NCI-H774 (cell line): ENCODE measurements at regions not wholly inside any gene's neighbourhood (a gene's known extent, or its start where the extent isn't known, plus 50 kb on each side); places are given as distances from the start of the nearest gene placed in this dataset.

Experiments used
- DNase-seq: peaks from one replicate; lab custom pipeline; 2025; lab: John Stamatoyannopoulos, UW

DNA sequence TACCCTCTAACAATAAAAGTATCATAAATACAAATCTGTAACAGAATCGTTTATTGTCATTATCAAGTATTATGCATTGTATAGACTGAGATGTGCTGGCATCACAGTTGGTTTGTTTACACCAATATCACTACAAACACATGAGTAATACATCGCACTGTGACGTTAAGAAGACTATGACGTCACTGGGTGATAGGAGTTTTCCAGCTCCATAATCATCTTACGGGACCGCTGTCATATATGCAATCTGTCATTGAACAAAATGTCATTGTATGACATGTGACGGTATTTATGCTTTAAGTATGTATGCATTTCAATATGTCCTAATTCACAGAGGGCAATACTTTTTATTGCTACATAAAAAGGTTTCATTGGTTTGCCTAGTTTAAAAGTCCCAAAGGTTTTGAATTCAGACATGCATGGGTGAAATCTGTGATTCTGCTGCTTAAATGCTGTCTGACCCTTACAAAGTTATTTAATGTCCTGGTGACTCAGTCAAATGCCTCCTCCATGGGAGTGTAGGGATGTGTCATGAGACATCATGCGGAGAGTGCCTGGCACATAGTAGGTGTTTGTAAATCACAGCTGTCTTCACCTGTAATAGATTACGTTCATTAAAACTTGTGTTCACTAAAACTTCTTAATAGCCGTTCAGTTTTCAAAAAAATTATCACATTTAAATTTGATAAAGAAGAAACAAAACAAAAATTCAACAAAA, 160.7 kb upstream of the PDE10A start:
- DNase-seq: no peak

DNA sequence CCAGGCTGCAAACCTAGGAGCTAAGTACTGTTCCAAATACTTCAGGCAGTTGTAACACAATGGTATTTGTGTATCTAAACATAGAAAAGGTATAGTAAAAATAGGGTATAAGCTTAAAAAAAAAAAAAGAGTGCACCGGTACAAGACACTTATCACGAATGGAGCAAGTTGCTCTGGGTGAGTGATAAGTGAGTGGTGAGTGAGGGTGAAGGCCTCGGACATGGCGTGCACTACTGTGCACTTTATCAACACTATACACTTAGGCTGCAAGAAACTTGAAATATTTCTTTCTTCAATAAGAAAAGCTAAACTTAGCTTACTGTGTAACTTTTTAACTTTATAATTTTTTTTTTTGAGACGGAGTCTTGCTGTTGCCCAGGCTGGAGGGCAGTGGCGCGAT, 159.5 kb upstream of the PDE10A start:
- no peak for DNase-seq

DNA sequence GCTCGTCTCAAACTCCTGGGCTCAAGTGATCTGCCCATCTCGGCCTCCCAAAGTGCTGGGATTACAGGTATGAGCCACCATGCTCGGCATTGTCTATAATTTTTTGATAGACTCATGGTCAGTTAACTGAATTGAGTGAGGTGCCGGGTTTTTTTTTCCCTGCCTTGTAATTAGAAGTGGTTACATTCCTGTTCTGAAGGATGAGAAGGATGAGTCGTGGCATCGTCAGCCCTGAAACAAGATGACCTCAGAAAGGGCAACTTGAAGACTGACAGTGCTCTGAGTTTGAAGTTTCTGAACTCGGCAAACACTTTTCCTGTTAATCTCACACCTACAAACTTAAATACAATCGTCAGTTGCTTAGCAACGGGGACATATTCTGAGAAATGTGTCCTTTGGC, 158.7 kb upstream of the PDE10A start:
- DNase-seq: no peak

DNA sequence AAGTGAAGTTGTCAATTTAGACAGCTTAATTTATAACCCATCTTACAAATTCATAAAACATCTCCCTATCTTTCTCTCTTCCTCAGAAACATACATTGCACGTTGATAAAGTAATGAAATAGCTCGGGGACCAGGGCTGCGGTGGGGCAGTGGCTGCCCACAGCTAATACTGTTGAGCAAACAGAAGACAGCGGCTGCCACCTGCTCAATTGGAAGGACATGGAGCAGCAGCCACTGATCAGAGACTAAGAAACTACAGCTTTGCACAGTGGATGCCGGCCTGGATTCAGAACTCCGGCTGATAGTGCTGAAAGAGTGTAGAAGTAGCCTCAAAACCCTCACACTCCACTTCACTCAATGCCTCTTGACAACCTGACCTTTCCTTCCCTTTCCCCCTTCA, 157.9 kb upstream of the PDE10A start:
- no peak for DNase-seq

DNA sequence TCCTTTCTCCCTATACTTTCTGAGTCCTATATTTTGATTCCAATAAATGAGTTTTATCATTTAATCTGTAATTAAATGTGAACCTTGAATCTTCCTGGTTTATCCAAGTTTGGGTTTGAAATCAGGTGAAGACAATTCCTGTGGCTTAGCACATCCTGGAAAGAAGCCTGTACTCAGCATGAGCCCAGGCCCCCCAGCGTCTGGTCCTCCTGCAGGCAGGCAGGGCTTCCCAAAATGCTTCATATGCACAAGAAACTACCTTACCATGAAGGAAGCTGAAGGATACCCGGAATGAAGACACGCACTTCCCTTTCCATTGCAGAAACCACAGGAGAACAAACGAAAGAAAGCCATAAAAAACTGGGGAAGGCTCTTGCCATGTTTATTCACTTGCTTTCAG, 157.4 kb upstream of the PDE10A start:
- no peak for DNase-seq

DNA sequence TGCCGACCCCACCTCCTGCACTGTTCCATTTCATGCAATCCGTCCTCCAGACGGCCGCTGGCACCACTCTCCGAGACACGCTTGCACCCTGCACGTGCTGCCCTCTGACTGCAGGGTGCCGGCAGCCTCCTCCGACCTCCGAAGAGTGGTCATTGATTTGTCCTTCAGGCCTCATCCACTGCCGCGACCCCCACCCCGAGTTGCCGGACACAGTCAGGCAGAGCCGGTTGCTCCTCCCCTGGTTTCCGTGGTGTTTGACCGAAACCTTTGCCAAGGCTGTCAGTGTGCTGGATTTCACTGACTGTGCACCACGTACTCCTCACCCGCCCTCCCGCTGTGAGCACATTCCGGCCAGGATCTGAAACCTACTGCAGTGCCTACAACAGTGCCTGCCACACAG, 156.4 kb upstream of the PDE10A start:
- no peak for DNase-seq

DNA sequence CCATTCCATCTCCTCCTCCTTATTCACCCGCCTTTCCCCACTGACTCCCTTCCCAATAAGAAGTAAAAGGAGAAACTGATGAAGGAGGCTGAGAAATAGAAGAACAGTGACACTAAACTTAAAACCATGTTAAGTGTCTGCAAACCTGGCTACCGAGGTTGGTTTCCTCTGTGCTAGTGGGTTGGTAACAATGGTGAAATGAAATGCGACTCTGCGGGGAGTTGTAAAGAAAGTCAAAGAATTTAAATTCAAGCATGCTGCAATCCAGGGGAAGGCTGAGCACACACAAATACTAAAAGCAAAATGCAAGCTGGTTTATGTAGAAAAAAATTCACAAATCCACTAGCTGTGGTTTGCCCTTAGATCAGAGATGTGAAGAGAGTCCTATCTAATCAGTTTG, 155.2 kb upstream of the PDE10A start:
- DNase-seq: no peak

DNA sequence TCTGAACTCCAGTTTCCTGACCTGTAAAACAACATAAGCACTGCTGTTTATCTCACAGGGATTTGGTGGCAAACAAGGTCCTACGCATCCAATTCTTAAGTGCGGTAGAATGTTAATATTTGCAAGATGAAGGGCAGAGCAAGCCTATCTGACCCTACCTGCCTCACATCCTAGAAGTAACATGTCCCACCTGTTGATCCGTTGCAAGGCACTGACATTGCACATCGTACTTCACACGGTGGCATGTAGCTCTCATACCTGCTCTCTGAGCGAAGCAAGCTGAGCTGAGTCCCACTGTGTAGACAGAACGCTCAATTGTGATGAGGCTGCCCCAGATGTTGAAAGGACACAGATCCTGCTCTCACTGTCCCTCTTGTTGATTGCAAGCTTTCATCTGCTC, 154.7 kb upstream of the PDE10A start:
- no peak for DNase-seq

DNA sequence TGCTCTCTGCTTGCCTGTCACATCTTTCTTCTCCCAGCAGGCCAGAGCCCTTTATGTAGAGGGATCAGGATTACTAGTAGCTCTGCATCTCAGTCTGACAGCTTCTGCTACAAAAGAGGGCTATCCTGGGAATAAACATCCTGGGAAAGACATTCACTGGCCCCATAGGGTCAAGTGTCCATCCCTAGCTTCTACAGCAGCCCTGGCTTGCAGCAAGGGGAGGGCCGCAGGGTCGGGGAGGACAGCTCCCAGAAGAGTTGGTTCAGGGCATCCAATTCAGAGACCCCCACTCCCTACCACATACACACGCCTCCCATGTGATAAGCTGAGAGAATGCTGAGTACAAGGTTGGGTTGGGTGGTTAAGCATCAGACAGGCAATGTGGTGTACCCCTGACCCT, 154.1 kb upstream of the PDE10A start:
- no peak for DNase-seq

DNA sequence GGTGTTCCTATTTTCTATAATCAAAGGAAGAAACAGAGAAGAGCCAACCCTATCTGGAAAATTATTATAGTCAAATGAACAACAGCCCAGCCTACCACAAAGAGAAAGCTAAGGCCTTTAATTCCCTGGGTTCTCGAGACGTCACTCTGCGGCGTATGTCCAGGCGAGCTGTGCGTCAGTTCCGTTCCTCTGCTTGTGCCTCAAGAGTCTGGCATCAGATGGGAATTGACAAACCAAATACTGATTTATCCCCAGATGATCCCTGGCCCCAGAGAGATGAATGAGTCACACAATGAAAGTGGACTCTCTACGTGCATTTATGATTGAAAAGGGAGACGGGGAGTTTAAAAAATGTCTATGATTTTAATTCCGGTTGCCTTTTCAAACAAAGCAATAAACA, 151.6 kb upstream of the PDE10A start:
- DNase-seq: no peak

DNA sequence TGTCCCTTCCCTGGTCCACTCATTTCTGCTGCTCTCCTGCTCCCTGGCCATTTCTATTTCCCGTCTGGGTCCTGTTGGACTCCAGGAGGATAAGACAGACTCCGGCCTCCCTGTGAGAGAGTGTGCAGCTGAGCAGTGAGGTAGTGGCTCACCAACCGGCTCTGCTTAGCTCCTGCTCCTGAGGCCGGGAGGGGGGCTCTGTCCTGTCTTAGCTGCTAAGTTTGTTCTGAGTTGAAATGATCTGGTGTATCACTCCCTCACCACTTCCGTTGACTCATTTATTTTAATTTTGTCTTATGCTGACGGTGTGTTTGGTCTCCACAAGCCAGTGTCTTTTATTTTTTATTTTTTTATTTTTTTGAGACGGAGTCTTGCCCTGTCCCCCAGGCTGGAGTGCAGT, 148.5 kb upstream of the PDE10A start:
- no peak for DNase-seq

DNA sequence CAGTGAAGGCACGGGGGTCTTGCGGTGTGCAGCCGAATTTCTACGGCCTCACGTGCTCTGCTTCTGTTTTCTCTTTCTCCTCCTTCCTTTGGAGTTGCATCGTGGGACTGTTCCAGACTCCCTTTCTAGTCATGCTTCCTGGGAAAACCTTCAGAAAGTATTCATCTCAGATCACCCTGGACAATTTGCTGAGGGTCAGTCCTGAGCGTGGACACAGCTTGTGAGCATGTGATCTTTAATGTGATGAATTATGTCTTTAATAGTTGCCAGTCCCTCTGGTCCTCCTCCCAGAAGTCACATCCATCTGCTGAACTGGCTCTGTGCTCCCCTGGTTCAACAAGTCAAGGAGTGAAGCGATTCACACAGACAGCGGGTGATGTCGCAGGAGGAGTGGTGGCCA, 145.0 kb upstream of the PDE10A start:
- DNase-seq: no peak

DNA sequence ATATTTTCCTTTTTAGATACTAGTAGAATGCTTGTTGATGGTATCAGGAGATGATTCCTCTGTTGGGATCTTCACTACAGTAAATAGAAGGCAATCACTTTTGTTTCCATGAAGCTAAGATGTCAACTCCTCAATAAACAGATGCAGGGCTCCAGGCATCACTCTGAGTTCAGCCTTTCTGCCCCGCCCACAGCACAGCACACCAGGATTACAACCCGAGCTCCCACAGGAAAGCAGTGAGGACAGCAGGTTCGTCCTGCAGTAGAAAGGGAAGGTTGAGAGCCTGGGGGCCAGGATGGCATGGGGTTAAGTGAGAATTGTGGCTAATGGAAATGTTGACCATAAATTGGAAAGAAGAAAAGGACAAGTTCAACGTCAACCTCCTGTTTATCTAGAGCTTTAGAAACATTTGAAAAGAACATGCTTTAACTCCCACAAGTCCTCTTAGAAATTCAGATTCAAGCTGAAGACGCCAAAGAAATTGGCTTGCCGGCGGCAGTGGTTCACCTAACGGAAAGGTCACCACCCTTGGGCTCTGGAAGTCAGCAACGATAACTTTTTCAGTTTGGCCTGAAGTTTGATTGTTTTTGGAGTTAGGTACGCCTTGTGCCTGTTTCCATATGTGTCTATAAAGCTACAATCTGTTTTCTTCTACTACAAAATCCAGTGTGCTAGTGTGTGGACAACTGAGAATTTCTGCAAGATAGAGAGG, 144.4 kb upstream of the PDE10A start:
- DNase-seq: no peak

DNA sequence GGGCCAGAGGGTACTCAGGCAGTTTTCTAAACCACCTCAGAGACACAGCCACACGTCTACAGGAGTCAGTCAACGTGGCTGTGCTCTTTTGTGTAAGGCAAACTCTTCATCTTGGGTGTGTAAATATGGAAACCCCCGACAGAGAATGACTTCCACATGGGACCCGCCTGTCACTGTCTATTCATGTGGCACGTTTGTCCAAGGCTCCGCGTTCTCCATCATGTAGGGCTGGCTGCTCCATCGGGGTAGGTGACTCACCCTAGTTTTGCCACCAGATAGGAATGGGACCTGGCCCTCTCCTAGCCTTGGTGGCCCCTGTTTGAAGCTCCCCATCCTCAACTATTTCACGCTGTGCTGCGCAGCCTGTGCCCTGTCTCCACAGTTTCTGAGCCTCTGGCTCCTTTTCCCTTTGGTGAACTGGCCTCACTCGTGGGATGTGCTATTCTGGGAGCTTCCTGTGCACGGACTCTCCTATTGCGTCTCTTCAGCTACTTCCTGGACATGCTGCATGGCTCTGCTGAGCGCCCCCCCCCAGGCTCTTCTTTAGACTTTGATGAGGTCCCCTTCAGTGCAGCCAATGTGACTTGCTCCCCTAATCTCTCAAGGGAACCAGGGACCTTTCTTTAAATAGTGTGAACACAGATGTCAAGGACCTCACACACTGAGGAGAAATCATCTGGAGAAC, 143.2 kb upstream of the PDE10A start:
- DNase-seq: no peak

DNA sequence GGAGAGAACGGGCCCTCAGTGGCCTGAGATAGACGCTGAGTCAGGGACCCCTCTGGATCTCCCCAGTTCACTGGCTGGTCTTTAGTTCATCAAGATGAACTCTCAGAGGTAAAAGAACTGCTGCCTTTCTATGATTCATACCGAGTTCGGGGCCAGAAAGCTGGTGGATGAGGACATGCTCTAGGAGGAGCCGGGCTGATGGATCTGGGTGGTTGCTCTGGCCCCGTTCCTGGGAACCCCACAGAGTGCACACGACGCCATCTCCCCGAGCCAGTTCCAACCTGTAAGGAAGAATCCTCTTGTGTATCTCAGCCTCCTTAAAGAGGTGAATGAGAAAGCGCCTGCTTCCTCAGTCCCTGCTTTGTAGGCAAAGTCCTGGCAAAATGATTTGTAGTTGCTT, 142.6 kb upstream of the PDE10A start:
- DNase-seq: no peak

DNA sequence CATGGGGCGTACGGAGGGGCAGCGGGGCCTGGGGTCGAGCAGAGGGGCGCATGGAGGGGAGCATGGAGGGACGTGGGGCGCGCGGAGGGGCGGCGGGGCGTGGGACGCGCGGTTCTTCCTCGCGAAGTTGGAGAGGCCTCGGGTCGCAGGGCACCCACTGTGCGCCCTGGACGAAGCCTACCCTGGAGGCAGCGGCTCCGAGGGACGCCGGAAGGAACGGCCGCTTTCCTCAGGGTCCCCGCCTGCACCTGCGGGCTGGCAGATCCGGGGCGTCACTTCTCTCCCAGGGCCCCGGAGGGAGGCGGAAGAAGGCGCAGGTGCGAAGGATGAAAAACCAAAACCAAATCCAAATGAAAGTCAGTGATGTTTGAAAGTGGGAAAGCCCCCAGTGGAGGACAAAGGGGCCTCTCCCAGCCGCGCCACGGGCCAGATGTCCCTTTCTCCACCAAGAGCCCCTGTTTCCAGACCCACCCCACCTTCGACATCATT, 142.1 kb upstream of the PDE10A start:
- DNase-seq: no peak

DNA sequence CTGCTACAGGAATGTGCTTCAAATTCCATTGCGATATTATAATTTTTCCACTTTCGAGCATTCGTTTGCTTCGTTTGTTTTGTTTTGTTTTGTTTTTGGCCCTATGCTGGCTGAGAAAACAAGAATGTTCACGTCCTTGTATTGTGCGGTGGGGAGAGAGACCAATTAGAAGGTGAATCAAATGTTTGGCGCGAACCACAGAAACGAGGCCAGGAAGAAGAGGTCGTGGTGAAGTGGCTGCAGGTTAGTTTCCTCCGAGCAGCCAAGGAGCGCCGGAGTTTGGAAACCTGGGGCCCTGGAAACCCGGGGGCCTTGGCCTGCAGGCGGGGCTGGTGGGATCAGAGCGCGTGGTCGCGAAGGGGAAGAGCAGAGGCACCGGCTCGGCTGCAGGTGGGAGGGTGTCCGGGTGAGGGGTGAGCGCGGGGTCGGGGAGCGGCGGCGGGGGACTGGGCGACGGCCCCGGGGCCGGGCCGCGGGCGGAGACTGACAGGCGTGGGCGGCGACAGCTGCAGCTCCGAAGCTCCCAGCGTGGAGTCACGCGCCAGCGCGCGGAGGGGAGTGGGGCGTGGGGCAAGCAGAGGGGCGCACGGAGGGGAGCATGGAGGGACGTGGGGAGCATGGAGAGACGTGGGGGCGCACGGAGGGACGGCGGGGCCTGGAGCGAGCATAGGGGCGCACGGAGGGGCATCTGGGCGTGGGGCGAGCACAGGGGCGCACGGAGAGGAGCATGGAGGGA, 141.5 kb upstream of the PDE10A start:
- DNase-seq: no peak

DNA sequence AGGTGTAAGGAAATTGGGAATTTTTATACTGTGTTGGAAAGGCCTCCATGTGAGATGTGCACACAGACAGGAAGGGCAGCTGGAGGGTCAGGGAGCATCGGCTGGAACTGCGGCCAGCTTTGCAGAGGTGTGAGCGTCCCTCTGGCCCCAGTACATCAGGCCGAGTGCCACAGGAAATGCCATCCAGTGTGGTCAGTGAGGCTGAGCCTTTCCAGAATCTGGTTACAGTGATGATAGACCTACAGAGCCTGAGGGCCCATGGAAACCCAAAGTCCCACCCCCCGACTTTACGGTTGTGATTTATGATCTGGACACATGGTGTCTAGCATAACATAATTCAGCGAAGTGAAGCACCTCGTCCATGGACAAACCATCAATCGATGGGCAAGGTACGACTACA, 137.3 kb upstream of the PDE10A start:
- no peak for DNase-seq

DNA sequence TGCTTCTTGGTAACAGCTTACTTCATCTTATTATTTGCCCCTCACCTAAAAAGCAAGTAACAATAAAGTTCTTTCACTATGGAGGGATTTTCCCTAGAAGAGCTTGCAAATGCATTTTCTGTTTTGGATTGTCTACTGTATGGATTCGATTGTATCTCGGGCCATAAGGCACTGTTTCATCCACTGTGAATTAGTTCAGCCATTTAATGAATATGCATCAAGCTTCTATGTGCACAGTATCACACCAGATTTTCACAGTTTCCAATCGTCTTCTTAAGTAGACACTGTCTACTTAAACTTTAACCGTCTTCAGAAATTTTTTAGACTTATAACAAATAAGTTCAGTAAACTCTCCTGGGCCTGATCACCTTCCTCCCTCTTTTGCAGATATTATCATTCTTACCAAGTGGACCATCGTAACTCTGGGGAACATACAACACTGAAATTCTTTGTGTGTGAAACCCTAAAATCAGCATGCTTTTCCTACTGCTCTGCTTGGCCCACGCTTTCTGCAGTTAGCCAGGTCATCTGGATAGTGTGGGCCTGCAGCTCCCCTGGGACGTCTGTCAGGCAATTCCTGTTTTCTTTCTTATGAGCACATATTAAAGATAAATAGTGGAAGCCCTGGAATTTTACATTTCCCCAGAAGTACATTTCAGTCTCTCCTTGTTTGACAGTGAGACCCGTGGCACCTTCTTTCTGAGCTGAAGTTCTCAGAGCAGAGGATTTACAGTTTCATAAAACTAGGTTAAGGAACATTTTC, 136.5 kb upstream of the PDE10A start:
- DNase-seq: no peak

DNA sequence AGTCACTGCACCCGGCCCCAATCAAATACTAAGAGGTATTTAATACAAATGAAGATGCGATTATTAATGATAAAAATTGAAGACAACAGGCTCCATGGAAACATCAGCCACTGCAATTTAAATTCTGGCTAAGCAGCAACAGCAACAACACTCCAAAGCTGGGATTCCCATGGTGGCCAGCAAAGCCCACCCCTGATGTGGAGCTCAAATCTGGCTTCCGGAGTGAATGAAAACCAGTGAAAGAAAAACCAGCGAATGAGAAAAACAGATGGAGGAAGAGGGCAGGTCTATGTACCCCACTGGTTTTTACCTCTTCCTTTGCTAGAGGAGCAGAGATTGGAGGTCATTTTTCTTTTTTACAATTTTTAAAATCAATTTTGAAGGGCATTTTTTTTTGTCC, 135.9 kb upstream of the PDE10A start:
- no peak for DNase-seq

DNA sequence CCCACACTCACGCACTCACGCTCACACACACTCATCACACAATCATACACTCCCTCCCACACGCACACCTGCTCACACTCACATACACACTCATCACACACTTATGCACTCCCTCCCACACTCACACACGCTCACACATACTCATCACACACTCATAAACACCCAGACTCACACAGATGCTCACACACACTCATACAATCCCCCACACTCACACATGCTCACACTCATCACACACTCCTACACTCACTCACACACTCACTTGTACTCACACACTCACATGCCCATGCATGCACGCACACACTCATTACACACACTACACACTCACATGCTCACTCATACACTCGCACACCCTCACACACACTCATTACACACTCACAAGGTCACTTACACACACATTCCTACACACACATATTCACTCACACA, 131.1 kb upstream of the PDE10A start:
- no peak for DNase-seq
